Adrenal gland (tissue), 9 donors: ENCODE measurements at regions not wholly inside any gene's neighbourhood (a gene's known extent, or its start where the extent isn't known, plus 50 kb on each side); places are given as distances from the start of the nearest gene placed in this dataset.

ENCODE experiments used
- DNase-seq, 7 donors: peaks; one replicate each; pipeline ENCODE4 v3.0.0-alpha.2; 2019 to 2020
- H3K27ac ChIP-seq, 5 donors: fragments of 200-600 bp; sonication (generic) in 4 of 5; 1 replicate in 3 of 5; 2 replicates in 2 of 5; pipeline versions ENCODE4 v1.5.1 to v1.8.0; 2016 to 2020; ENCODE audit warnings: mild to moderate bottlenecking in 1 of 5
- H3K27me3 ChIP-seq: fragments of 200-600 bp; 2 replicates; pipeline ENCODE4 v1.8.0; 2021
- H3K36me3 ChIP-seq, 2 donors: fragments of 200-600 bp; replicated peaks in 1 of 2; 1 replicate in 1 of 2; 2 replicates in 1 of 2; pipeline versions ENCODE4 v1.5.1 to v1.8.0; 2018 to 2022
- H3K4me1 ChIP-seq, 2 donors: fragments of 200-600 bp; replicated peaks in 1 of 2; 1 replicate in 1 of 2; 2 replicates in 1 of 2; pipeline versions ENCODE4 v1.5.1 to v1.8.0; 2018 to 2021
- H3K4me3 ChIP-seq, 4 donors: fragments of 200-600 bp; sonication (generic) in 3 of 4; one replicate each; pipeline ENCODE4 v1.5.1; 2016 to 2018
- H3K9me3 ChIP-seq, 3 donors: fragments of 200-600 bp; sonication (generic) in 1 of 3; replicated peaks in 1 of 3; 1 replicate in 2 of 3; 2 replicates in 1 of 3; pipeline versions ENCODE4 v1.5.1 to v1.8.0; 2016 to 2021
- POLR2A ChIP-seq, 2 donors: fragments of 450-650 bp; IDR thresholded peaks; one replicate each; pipeline ENCODE4 v1.6.1; 2017; ENCODE audit warnings: antibody characterized with exemption in 2 of 2, mild to moderate bottlenecking in 2 of 2, moderate library complexity in 1 of 2
- WGBS, 4 donors: extraction: QIAGEN DNeasy Blood & Tissue Kit in 2 of 4; methylation state at CpG; one replicate each; pipeline versions ENCODE4 v1.1.5 to v1.1.7; 2013 to 2017; 5-methylcytosine and 5-hydroxymethylcytosine counted together
- intact Hi-C, 2 donors: fragments of 100-400 bp; cut with DNase I; formaldehyde crosslinking; loops; one replicate each; pipeline versions ENCODE4 v1.14.1 to v1.15.0; 2022 to 2023
- TF ChIP-seq, protein P1 (sequence below), 6 experiments: fragments of 450-650 bp in 4 of 6; fragments of 200-600 bp in 2 of 6; sonication (generic) in 1 of 6; IDR thresholded peaks; 1 replicate in 5 of 6; 2 replicates in 1 of 6; pipeline versions ENCODE4 v1.5.1 to v1.8.0; 2016 to 2021; ENCODE audit warnings: antibody characterized with exemption in 6 of 6, mild to moderate bottlenecking in 2 of 6, moderate library complexity in 1 of 6
- donor health status: healthy with polysubstance abuse.
- donor health status: Bipolar disorder and iron deficiency.
- donor health status: DM: yes; HTN: yes; CAD: no.
- donor health status: DM: no; HTN: no; CAD: no.
- donor health status: DM: no; HTN: no; CAD: no.

DNA sequence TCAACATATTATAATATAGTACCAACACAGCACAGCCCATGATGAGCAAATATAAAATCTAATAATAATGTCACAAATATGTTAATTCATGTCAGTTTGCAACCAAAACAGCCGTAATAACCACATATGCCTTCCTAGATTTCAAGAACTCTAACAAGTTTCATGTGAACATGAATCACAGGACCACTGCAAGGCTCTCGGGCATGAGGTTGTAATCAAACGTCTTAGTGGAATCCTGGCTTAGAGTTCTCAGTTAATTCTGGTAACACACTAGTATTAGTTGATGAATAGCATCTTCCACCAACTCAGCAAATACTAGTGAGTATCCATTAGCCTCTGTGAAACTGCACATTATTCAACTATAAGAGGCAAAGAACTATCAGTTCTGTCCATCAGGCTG lies 379.3 kb upstream of the TENM3 start:
- TF ChIP-seq POLR2A (IDR thresholded peaks at IDR 0.05) = no peak
- TF ChIP-seq, protein P1, sequence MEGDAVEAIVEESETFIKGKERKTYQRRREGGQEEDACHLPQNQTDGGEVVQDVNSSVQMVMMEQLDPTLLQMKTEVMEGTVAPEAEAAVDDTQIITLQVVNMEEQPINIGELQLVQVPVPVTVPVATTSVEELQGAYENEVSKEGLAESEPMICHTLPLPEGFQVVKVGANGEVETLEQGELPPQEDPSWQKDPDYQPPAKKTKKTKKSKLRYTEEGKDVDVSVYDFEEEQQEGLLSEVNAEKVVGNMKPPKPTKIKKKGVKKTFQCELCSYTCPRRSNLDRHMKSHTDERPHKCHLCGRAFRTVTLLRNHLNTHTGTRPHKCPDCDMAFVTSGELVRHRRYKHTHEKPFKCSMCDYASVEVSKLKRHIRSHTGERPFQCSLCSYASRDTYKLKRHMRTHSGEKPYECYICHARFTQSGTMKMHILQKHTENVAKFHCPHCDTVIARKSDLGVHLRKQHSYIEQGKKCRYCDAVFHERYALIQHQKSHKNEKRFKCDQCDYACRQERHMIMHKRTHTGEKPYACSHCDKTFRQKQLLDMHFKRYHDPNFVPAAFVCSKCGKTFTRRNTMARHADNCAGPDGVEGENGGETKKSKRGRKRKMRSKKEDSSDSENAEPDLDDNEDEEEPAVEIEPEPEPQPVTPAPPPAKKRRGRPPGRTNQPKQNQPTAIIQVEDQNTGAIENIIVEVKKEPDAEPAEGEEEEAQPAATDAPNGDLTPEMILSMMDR (IDR thresholded peaks at IDR 0.05) = no peak
- WGBS, 4 donors = 88 to 91% (median 89%) methylated on average over 3 of the region's 3 CpGs

DNA sequence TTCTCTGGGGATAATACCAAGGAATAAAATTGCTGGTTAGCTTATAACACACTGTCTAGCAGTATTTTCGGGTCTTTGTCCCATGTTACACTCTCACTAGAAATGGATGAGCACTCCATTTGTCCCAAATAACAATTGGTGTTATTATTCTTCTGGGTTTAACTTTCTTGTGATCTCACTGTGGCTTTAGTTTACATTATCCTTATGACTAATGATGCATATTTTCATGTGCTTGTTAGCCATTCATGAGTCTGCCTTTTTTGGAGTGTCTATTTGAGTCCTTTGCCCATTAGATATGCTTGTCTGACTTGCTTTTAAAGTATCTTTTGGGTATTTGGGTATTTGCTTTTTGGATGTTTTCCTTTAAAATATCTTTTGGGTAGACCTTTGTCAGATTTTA lies 372.9 kb upstream of the TENM3 start:
- Histone ChIP-seq H3K4me3 (no peak overlapping the region), H3K9me3 (no peaks in the 10 kb centered on the region), H3K4me1 (no peaks in the 10 kb centered on the region), H3K27ac (no peak overlapping the region), H3K27me3 (no peaks in the 10 kb centered on the region), H3K36me3 (no peaks in the 10 kb centered on the region)
- no peak for TF ChIP-seq POLR2A (IDR thresholded peaks at IDR 0.05)
- TF ChIP-seq, protein P1 (IDR thresholded peaks at IDR 0.05) = no peak
- intact Hi-C loops = no loop called here
- no peak for DNase-seq
- 73 to 81% (median 76%) methylated on average over 1 of the region's 1 CpG for WGBS, 4 donors

More for the DNA sequence above, 379.3 kb upstream of the TENM3 start:
- H3K36me3 ChIP-seq = no peaks in the 10 kb centered on the region
- no peaks in the 10 kb centered on the region for H3K9me3 ChIP-seq
- H3K4me3 ChIP-seq = no peak overlapping the region
- intact Hi-C loops = no loop called here
- no peak overlapping the region for H3K27ac ChIP-seq
- no peaks in the 10 kb centered on the region for H3K4me1 ChIP-seq
- no peaks in the 10 kb centered on the region for H3K27me3 ChIP-seq
- DNase-seq = no peak

DNA sequence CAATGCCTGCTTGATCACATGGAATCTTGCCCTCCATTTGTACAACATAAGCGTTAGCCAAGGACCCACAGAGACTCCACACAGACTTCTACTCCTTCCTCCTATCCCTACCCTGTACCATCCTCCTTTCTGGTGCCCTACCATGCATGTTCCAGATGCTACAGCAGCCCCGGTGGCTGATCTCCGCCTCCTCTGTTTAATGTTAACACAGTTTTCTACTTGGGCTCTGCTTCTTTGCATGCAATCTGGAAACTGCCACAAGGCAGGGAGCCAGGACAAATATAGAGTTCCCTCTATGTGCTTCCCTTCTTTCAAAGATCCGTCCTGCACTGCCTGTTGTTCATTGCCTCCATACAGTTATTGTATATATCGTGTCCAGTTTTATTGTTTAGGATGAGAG lies 368.6 kb upstream of the TENM3 start:
- WGBS, 4 donors = 68 to 86% (median 74%) methylated on average over 5 of the region's 5 CpGs
- Histone ChIP-seq H3K27me3 (no peaks in the 10 kb centered on the region), H3K9me3 (no peaks in the 10 kb centered on the region), H3K4me1 (no peaks in the 10 kb centered on the region), H3K4me3 (no peak overlapping the region), H3K36me3 (no peaks in the 10 kb centered on the region), H3K27ac (no peak overlapping the region)
- TF ChIP-seq, protein P1 (IDR thresholded peaks at IDR 0.05) = no peak
- no peak for TF ChIP-seq POLR2A (IDR thresholded peaks at IDR 0.05)
- no peak for DNase-seq
- intact Hi-C loops = no loop called here

DNA sequence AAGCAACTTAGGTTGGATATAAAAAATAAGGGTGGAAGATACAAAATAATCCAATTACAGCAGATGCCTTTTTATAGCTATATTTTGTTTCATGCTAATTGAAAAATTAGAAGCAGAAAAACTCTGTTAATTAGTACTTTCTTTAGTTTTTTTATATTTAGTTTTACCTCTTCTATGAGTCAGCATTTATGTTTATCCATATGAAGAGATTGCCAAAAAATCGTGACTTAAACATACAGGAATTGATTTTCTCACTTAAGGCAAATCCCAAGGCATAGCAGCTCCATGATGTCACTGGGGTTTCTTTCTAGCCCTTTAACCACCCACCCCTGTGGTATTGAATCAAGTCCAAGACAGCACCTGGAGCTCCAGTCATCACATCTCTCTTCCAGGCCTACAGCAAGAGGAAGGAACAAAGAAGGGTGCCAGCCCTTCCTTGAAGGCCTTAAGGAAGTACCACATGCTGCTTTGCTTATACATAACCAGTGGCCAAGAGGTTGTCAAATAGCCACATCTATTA lies 365.8 kb upstream of the TENM3 start:
- Histone ChIP-seq H3K4me3 (no peak overlapping the region), H3K4me1 (no peaks in the 10 kb centered on the region), H3K27me3 (no peaks in the 10 kb centered on the region), H3K27ac (no peak overlapping the region), H3K9me3 (no peaks in the 10 kb centered on the region), H3K36me3 (no peaks in the 10 kb centered on the region)
- TF ChIP-seq, protein P1 (IDR thresholded peaks at IDR 0.05) = no peak
- no peak for TF ChIP-seq POLR2A (IDR thresholded peaks at IDR 0.05)
- intact Hi-C loops = no loop called here
- no peak for DNase-seq
- 65 to 92% (median 86%) methylated on average over 1 of the region's 1 CpG for WGBS, 4 donors
